Fibroblast of pulmonary artery (primary cell): ENCODE measurements at regions not wholly inside any gene's neighbourhood (a gene's known extent, or its start where the extent isn't known, plus 50 kb on each side); places are given as distances from the start of the nearest gene placed in this dataset.

Source experiments
- DNase-seq: peaks from one replicate; pipeline ENCODE4 v3.0.0-alpha.2; 2010; ENCODE audit warnings: low read depth
- H3K4me3 ChIP-seq: replicated peaks from 2 replicates; pipeline ENCODE4 v1.5.1; 2011; ENCODE audit warnings: low read depth, mild to moderate bottlenecking, control low read depth, low read length, moderate library complexity
- CTCF ChIP-seq: IDR thresholded peaks from 2 replicates; pipeline ENCODE4 v1.5.1; 2011; ENCODE audit warnings: mild to moderate bottlenecking, control low read depth, low read length, inconsistent platforms; ENCODE audit errors: missing control alignments

DNA sequence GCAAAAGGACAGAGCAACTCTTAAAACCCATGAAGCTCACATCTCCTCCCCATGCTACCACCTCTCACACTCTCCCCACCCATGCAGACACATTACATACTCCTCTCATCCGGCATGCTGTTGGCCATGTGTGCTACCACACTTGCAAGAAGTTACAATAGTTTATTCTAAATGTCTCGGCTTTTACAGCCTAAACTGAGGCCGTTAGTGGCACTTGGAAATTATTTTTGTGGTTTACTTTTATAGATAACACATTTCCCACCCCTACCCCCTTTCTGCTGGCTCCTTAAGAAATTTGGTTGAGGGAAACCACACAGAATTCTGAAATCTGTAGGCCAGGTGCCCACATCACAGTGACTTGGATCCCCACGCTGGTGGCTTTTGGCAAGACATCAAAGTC is 141.1 kb upstream of the HHIP start:
- no peak for TF ChIP-seq CTCF
- no peak overlapping the region for H3K4me3 ChIP-seq
- no peak for DNase-seq

- H3K4me3 ChIP-seq = no peak overlapping the region
- DNase-seq = peak; percentile 29
- TF ChIP-seq CTCF = no peak
These were observed 138.4 kb upstream of the HHIP start for GRCh38 chr4:144507311-144508101.

DNA sequence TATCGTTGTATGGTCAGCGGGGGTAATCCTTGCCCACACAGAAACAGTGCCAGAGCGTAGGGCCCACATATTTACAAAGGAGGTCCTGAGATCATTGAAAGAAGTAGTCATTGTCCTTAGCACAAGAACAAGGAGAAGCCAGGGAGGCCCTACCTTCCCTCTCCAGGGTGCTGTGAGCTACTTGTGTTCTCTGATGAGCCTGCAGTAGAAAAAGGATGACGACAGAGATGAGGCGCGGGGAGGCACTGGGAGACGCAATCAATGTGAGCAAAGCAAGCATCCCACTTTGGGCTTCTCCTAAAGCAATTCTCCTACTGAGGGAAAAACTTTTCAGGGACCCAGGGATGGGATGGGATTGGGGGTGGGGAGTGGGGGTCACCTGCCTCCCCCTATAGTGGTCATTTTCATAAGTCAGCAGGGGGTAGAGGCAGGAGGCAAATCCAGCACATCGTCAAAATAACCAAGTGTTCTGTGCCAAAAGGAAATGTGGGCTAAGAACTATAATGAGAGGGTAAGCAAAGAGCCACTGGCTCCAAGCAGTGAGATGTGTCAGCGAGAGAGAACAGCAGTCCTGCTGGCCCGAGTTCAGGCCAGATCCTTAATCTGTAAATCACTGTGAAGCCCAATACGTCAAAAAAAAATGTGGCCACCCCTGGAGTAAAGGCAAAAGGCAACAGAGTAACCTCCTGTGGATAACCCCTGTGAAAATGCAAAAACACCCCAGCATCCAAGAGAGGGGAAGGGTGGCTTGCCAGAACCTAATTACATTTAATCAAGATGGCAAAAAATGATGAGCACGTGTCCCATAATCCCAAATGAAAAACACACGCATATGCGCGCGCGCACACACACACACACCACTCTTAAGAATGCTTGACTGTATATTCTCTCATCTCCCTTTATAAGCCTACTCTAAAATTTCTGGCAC is 136.6 kb upstream of the HHIP start:
- TF ChIP-seq CTCF = no peak
- DNase-seq = no peak
- no peak overlapping the region for H3K4me3 ChIP-seq

- no peak overlapping the region for H3K4me3 ChIP-seq
- no peak for TF ChIP-seq CTCF
These were observed 131.2 kb upstream of the HHIP start for GRCh38 chr4:144514736-144515135.

DNA sequence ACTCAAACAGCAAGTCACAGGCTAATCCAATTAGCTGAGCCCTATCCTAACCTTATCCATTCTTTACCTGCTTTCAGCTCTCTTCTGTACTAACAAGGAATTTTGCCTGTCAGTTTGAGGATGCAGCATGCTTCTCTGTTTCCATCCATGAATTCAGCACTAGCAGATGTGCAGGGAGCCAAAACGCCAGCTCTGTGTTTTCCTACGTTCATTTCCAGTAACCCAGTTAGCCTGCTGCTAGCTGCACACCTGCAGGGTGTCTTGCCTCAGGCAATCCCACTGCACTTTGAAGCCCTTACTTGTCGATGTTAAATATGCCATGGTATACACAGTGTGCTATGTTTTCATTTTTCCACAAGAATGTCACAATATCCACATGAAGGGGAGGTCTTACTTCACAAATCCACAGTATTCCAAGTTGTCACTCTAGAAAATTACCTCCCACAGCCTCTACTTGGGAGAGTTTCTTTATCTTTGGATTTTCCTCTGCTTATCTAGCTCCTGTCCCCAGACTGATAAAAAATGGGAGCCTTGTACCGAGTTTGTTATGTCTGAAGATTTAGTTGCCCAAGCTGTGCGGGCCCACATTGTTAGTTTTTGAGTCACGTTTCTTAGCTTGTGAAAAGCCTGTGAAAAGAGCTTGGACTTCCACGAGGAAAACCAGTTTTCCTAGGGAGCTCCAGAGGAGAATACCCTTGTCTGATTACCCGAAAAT is 127.6 kb upstream of the HHIP start:
- no peak for TF ChIP-seq CTCF
- no peak overlapping the region for H3K4me3 ChIP-seq
- DNase-seq = peak; percentile 61

More at GRCh38 chr4:144514736-144515135, 131.2 kb upstream of the HHIP start:
- DNase-seq = no peak

DNA sequence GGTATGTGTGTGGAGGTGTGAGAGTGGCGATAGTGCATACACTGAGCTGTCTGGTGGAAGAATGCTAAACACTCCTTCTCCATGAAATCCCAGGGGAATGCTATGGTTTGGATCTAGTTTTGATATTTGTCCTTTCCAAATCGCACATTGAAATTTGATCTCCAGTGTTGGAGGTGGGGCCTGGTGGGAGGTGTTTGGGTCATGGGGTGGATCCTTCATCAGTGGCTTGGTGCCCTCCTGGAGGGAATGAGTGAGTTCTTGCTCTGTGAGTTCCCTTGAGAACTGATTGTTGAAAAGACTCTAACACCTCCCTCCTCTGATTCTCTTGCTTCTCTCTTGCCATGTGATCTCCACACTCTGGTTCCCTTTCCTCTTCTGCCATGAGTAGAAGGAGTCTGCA is 114.1 kb upstream of the HHIP start:
- no peak for DNase-seq
- no peak for TF ChIP-seq CTCF
- no peak overlapping the region for H3K4me3 ChIP-seq
